Endothelial cell (in vitro differentiated cells): ENCODE measurements at regions not wholly inside any gene's neighbourhood (a gene's known extent, or its start where the extent isn't known, plus 50 kb on each side); places are given as distances from the start of the nearest gene placed in this dataset.

Source experiments
- DNase-seq: peaks from one replicate; pipeline ENCODE4 v3.0.0; 2021; ENCODE audit warnings: low spot score
- H3K27ac Mint-ChIP-seq: one replicate; pipeline ENCODE4 v1.8.0; 2021; ENCODE audit warnings: mixed read lengths, inconsistent platforms; ENCODE audit not compliant: unreplicated experiment
- H3K27me3 Mint-ChIP-seq: one replicate; pipeline ENCODE4 v1.8.0; 2021; ENCODE audit warnings: mild to moderate bottlenecking, moderate library complexity, mixed read lengths, inconsistent platforms; ENCODE audit not compliant: unreplicated experiment
- H3K36me3 Mint-ChIP-seq: one replicate; pipeline ENCODE4 v1.8.0; 2021; ENCODE audit warnings: mild to moderate bottlenecking, low read depth, mixed read lengths, inconsistent platforms; ENCODE audit not compliant: unreplicated experiment
- H3K4me1 Mint-ChIP-seq: one replicate; pipeline ENCODE4 v1.8.0; 2021; ENCODE audit warnings: mild to moderate bottlenecking, mixed read lengths, inconsistent platforms; ENCODE audit not compliant: unreplicated experiment
- H3K4me3 Mint-ChIP-seq: one replicate; pipeline ENCODE4 v1.8.0; 2021; ENCODE audit warnings: mild to moderate bottlenecking, mixed read lengths, inconsistent platforms; ENCODE audit not compliant: unreplicated experiment
- H3K9me3 Mint-ChIP-seq: one replicate; pipeline ENCODE4 v1.8.0; 2021; ENCODE audit warnings: mixed read lengths, inconsistent platforms; ENCODE audit not compliant: unreplicated experiment
- TF ChIP-seq, protein P1 (sequence below): fragments of 200-600 bp; sonication (generic); IDR thresholded peaks from one replicate; pipeline ENCODE4 v1.5.0; 2021; ENCODE audit warnings: antibody characterized with exemption; ENCODE audit not compliant: unreplicated experiment

DNA sequence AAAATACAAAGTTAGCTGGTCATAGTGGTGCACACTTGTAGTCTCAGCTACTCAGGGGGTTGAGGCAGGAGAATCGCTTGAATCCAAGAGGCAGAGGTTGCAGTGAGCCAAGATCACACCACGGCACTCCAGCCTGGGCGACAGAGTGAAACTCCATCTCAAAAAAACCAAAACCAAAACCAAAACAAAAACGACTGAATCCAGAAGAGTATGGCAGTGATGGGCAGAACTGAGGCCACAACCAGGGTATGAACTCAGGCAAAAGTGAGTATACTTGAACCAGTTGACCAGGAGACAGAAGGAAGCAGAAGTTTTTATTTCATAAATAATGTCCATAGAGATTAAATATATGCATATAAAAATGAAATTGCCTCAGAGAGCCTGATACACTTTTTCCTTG is 620.0 kb upstream of the SEL1L start:
- no peak for DNase-seq
- Mint-ChIP-seq H3K4me1 (no peaks in the 10 kb centered on the region), H3K36me3 (no peaks in the 10 kb centered on the region), H3K27ac (no peak overlapping the region), H3K4me3 (no peak overlapping the region), H3K9me3 (peaks cover 5% of the 10 kb centered on the region), H3K27me3 (no peaks in the 10 kb centered on the region)
- TF ChIP-seq, protein P1, sequence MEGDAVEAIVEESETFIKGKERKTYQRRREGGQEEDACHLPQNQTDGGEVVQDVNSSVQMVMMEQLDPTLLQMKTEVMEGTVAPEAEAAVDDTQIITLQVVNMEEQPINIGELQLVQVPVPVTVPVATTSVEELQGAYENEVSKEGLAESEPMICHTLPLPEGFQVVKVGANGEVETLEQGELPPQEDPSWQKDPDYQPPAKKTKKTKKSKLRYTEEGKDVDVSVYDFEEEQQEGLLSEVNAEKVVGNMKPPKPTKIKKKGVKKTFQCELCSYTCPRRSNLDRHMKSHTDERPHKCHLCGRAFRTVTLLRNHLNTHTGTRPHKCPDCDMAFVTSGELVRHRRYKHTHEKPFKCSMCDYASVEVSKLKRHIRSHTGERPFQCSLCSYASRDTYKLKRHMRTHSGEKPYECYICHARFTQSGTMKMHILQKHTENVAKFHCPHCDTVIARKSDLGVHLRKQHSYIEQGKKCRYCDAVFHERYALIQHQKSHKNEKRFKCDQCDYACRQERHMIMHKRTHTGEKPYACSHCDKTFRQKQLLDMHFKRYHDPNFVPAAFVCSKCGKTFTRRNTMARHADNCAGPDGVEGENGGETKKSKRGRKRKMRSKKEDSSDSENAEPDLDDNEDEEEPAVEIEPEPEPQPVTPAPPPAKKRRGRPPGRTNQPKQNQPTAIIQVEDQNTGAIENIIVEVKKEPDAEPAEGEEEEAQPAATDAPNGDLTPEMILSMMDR = no peak

DNA sequence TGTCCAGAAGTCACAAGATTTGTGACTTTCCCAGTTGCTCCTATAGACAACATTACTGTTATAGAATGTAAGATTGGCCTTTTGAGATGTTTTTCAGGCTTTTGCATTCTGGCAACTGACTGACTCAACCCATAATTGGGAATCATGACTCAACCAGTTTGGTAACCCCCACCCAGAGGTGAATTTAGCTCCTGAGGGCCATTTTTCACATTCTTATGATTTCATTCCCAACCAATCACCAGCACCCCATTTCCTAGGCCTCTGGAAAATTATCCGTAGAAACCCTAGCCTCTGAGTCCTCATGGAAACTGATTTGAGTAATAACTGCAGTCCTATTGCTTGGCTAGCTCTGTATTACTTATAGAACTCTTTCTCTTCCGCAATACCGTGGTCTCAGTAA is 626.0 kb upstream of the SEL1L start:
- Mint-ChIP-seq H3K27ac (no peak overlapping the region), H3K4me3 (no peak overlapping the region), H3K36me3 (no peaks in the 10 kb centered on the region), H3K9me3 (peaks cover 4% of the 10 kb centered on the region), H3K4me1 (no peaks in the 10 kb centered on the region), H3K27me3 (no peaks in the 10 kb centered on the region)
- TF ChIP-seq, protein P1 = no peak
- no peak for DNase-seq

- peaks cover 14% of the 10 kb centered on the region for H3K9me3 Mint-ChIP-seq
- TF ChIP-seq, protein P1 = no peak
- DNase-seq = no peak
- no peak overlapping the region for H3K27ac Mint-ChIP-seq
- H3K4me3 Mint-ChIP-seq = no peak overlapping the region
- no peaks in the 10 kb centered on the region for H3K36me3 Mint-ChIP-seq
- no peaks in the 10 kb centered on the region for H3K4me1 Mint-ChIP-seq
- no peaks in the 10 kb centered on the region for H3K27me3 Mint-ChIP-seq
Observed at GRCh38 chr14:82180139-82180538, 646.5 kb upstream of the SEL1L start.

- Mint-ChIP-seq H3K36me3 (no peaks in the 10 kb centered on the region), H3K9me3 (peaks cover 10% of the 10 kb centered on the region), H3K4me3 (no peak overlapping the region), H3K27me3 (peaks cover 1% of the 10 kb centered on the region), H3K27ac (no peak overlapping the region), H3K4me1 (no peaks in the 10 kb centered on the region)
- TF ChIP-seq, protein P1 = no peak
- no peak for DNase-seq
Observed at GRCh38 chr14:82182646-82183045, 649.0 kb upstream of the SEL1L start.

DNA sequence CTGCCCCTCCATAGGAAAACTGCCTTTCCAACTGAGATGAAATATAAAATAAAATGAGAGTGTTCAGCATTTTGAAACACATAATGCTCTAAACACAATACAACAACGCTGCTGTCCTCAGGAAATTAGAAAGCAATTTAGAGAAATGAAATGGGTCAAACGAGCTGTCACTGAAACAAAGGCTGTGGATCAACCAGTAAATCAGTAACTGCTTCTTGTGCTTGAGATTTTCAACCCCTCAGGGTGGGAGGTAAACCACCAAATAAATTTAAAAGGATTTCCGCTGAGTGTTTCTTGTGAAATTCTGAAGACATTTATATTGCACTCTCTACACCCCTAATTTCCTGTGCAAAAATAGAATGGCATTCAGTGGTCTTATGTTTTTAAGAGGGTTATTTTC is 657.1 kb upstream of the SEL1L start:
- peaks cover 5% of the 10 kb centered on the region for H3K9me3 Mint-ChIP-seq
- no peak overlapping the region for H3K4me3 Mint-ChIP-seq
- peaks cover 1% of the 10 kb centered on the region for H3K27me3 Mint-ChIP-seq
- no peak overlapping the region for H3K27ac Mint-ChIP-seq
- no peaks in the 10 kb centered on the region for H3K4me1 Mint-ChIP-seq
- no peaks in the 10 kb centered on the region for H3K36me3 Mint-ChIP-seq
- TF ChIP-seq, protein P1 = no peak
- no peak for DNase-seq
